ENCODE measurements at regions not wholly inside any gene's neighbourhood (a gene's known extent, or its start where the extent isn't known, plus 50 kb on each side); places are given as distances from the start of the nearest gene placed in this dataset.
A peak's percentile ranks its signal among the peaks of the same experiment; 100 is the strongest.

DNA sequence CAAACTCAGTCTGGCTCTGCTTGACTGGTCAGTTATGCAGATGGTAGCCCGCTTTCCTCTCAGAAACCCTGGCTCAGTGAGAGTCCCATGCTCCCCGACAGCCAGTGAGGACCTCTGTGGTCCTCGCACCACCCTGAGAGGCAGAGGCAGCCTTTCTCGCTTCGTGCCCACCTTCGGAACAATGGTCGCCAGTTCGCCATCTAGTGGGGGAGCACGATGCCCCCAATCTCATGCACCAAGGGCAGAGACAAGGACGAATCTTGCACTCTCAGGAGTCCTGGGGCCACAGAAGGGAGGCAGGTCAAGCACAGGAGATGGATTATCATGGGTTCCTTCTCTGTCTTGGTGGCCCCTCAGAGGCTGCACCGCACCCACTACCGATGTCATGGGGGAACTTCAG lies 75.2 kb downstream of the RHCG start:
- no peak for DNase-seq (ENCODE audit: low read depth)

DNA sequence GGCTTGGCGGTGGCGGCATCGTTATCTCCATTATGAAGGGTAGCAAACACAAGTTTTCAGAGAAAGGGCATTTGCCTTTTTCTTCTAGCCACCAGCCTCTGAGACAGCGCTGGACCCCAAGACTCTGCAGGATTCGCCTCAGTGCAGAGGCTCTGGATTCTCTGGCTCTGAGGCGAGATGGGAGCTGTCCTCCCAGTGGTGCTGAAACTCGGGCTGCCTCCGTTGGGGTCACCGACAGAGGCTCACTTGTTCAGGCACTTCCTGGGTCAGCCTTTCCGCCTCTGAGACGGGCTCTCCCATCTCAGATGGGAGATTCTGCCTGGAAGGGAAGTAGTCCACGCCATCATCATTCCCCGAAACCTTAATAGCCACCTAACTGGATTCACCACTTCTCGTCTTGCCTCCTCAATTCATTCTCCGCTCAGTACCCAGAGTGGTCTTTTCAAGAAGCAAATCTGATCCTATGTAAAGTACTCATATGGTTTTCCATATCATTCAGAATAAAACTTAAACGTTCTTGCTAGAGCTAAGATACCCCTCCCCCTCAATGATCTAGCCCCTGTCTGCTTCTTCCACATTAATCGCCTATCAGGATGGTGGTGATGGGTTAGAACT lies 76.9 kb downstream of the RHCG start:
- peak; percentile 49 for DNase-seq (ENCODE audit: low read depth)

DNA sequence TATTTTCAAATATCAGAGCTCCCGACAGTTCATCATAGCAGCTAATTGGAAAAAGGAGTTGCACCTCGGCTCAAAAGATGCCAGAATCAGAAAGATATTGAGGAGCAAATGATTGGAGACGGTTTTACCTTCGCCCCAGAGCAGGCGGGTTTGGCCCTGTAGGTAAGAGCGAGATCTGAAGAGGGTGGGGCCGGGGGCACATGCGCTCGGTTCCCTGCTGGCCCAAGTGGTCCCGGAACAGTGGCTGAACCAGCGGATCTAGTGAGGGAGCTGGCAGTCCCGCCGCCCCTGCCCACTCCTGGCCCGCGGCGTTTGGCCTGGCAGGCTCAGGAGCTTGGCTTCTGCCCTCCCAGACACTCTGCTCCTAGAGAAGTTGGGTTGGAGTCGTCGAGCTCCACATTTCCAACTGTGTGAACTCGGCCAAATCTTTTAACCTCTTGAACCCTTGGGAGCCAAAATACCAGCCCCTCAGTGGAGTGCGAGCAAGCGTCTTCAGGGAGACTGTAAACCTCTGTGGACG lies 79.1 kb downstream of the RHCG start:
- no peak for DNase-seq (ENCODE audit: low read depth)

DNA sequence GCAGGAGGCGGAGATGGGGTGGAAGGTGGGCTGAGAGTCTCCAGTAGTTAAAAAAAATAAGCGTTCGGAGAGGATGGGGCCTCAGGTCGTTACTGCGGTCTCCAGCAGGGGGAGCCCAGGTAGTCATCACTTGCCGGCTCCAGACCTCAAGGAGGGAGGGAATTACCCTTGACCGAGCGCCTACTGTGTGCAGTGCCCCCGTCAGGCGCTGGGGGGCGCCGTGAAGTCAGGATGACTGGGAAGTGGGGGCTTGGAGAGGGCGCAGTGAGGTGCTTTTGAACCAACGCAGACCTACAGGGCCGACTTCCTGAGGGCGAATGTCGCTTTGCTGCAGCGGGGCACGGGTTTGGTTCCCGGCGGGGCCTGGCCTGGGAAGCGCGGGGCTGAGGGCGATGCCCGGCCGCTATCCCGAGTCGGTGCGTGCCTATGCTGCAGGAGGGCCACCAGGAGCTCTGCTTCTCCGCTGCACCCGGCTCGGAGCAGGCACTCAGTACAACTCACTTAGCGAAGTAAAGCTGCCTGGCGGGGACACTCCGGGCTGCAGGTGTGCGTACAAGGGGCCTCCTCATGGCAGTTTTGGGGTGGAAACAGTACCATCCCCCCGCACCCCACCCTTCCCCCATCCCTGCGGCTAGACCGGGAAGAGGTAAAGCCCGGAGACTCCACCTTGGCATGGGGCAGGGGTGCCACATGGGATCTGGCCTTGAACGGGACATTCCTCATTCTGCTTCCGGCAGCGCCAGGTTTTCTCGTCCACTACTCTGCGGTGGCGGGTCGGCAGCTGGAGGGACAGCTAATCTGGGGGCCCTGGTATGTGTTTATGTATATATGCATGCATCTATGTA lies 79.8 kb downstream of the RHCG start:
- DNase-seq (ENCODE audit: low read depth) = peak; percentile 81

GRCh38 chr15:89414571-89414970 lies 79.9 kb upstream of the POLG start:
- DNase-seq (ENCODE audit: low read depth) = no peak

DNA sequence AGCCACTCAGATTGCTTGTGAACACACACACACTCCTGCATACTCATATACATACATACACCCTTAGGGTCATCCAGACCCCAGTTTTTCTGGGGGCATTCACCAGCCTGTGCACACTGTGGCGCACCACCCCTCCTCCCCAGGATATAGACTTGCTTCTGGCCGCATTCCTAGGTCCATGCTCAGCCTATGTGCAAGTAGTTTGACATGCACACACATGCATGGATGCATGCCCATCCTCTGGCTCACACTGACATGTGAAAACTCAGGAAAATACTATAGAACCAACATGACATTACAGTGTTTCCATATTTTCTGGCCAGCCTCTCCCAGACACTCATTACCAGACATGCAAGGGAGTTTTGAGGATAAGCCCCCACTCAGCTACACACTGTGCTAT lies 79.3 kb upstream of the POLG start:
- DNase-seq (ENCODE audit: low read depth) = no peak

GRCh38 chr15:89412905-89413411 lies 78.3 kb upstream of the POLG start:
- DNase-seq (ENCODE audit: low read depth) = no peak

- no peak for DNase-seq (ENCODE audit: low read depth)
These were observed 75.4 kb upstream of the POLG start for GRCh38 chr15:89410039-89410435.

DNA sequence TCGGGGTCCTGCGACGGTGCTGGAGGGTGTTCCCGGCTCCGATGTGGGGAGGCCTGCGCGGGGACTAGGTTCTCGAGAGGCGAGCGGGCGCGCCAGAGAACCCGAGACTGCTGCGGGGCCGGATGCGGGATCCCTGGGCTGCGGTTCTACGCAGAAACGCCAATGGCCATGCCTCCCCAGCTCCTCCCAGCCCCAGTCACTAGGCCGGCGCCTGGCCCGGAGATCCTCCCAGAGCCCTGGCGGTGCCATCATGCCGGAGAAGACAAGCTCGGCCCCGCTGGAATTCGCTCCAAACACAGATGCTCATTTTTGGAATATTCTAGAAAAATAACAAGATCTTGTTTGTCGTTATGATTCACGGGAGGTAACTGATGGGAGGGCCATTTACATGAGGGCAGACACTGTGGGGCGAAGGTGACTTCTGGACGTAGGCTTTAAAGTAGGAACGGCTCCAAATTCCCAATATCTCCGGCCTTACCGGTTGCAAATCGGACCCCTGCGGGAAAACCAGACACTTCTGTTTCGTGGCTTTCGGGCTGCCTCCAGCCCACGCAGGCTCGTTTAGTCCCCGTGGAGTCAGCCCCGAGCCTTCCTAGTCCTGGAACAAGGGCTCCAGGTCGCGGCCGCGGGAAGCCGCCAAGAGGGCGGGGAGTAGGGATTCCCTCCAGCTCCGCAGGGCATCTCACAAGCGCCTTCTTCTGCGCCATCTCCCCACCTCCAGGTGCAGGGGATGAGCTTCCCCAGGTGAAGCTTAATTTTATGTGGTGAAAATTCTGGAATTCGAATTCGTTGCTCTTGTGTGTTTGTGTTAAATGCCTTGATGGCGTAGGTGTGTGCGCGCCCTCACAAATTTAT lies 74.8 kb upstream of the POLG start:
- no peak for DNase-seq (ENCODE audit: low read depth)

GRCh38 chr15:89408372-89409183 lies 74.0 kb upstream of the POLG start:
- DNase-seq (ENCODE audit: low read depth) = no peak

GRCh38 chr15:89406940-89407607 lies 72.5 kb upstream of the POLG start:
- no peak for DNase-seq (ENCODE audit: low read depth)

DNA sequence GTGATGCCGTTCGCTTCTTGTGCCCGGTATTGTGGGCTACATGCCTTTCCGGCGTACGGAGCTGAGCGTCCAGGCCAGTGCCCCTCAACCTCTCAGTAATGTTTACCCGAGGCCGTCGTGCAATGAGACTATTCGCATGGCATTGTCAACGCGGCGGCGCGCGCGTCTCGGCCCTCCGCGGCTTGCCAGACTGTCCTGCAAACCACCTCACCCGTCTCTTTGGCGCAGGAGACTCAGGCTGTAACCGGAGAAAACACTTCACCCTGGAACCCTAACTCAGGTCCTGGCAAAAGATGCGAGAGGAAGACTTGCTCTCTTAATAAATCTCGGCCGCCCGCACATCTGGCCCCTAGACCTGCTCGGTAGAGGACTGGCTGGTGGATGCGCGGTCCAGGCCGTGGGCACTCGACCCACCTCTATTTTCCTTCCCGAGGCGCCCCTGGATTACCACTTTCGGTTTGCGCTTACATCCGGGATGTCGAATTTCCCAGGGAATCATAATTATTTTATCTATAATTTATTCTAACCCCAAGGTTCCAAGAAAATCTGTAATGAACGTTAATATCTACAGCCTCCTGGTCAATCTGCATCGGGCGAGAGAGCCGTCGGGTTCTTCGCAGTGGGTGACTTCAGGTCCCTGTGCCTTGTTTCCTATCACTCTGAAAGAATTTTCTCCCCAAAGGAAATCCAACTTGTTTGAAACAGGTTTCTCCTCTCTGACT lies 71.8 kb upstream of the POLG start:
- no peak for DNase-seq (ENCODE audit: low read depth)

- no peak for DNase-seq (ENCODE audit: low read depth)
These were observed 70.9 kb upstream of the POLG start for GRCh38 chr15:89405494-89405893.

- no peak for DNase-seq (ENCODE audit: low read depth)
These were observed 69.4 kb upstream of the POLG start for GRCh38 chr15:89404023-89404422.

DNA sequence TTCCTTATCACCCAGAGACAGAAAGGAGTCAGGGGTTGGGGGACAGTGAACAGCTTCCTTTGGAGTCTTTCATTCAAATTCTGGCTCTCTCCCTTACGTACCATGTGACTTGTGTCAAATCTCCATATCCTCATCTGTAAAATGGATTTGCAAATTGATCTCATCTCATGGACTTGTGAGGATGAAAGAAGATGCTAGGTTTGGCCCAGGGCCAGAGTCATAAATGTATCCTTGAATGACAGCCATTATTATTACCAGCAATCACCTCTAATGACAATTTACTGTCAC lies 67.8 kb upstream of the POLG start:
- DNase-seq (ENCODE audit: low read depth) = no peak

DNA sequence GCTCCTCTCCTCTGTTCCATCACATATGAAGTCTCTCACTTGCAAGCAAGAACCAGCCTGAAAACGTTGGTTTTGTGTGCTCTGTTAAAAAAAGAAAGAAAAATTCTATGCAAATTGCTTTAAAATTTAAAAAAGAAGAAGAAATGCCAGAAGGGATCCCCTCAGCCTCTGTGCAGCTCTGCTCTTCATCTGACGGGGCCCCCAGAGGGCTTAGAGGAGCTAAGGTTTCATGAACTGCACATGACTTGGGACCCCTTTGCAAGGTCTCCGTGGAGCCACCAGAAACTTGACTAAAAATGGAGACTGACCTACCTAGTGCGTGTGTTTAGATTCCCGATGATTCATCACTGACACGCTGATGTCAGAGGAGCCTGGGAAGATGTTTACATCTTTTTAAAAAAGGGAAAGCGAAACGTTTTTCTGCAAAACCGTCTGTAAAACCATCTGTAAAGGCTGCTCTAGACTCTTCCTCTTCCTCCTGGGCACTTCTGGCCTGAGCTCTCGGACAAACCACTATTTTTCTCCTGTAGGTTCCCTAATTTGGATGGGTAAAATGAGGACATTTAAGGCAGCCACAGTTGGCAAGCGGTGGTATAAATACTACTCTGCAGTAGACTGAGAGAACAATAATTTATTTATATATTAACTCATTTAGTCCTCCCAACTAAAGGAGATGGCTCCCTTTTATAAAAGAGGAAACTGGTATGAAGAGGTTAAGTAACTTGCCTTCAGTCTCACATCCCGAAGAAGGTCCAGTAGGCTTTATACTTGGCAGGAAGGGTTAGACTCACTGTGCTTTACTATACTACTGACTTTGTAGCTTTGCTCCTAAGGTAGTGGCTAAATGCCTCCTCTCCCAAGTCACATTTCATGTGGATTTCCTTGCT lies 67.2 kb upstream of the POLG start:
- DNase-seq (ENCODE audit: low read depth) = peak; percentile 80

DNA sequence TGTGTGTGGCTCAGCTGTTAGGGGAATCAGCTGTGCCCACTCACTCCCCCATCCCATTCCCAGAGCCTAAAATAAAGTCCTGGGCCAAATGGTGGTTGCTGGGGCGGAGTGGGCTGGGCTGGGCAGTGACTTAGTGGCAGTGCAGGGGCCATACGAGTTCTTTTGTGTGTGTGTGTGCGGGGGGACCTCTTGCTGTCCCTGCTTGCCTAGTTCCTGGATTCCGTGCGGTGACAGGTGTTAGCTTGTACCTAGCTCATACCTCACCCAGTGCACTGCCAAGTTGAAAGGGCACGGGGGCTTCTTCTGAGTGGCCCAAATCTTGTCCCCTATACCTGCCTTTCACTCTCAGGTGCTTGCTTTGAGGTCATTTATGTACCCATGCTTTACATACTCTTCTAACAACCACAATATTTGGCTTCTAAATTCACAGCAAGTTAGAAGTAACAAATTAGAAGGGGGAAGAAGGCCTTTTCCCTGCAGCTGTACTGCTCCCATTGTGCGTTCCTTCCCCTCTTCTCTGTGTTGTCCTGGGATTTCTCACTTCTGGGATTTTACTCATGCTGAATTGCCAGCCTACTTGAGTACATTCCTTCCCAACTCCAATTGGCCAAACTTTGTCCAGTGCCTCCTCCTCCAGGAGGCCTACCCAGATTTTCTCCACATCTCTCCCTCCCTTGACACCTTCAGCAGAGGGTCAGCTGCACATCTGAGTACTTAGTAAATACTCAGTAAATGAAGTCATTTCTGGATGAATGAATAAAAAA lies 66.3 kb upstream of the POLG start:
- DNase-seq (ENCODE audit: low read depth) = no peak

DNA sequence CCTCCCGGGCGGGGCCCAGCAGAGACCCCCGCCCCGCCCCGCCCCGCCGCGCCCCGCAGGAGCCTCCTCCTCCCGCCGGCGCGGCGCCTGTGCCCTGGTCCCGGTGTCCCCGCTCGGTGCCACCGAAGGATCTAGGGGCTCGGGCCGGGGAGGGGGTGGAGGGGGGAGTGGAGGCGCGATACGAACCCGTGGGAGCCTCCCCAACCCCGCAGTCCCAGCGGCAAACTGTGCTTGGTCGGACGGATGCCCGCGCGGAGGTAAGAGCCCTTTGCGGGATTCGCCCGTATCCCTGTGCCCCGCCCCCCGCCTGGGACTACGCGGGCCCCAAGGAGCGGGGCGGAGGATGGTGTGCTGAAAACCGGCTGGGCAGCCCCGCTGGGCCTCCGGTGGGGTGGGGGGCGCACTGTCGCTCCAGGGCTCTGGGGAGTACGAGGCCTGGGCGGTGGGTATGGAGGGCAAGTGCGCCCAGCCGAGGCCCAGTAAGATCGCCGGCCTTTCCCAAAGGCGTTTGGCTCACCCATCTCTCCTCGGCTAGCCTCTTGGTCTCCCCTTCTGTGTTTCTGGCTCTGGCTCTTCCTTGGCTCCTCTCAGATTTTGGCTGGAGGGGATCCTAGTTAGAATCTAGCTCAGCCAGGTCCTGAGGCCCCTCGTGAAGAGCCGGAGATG lies 65.6 kb upstream of the POLG start:
- DNase-seq (ENCODE audit: low read depth) = no peak

Data from ELR (cell line).